NCI-H2029 (cell line): ENCODE measurements at regions not wholly inside any gene's neighbourhood (a gene's known extent, or its start where the extent isn't known, plus 50 kb on each side); places are given as distances from the start of the nearest gene placed in this dataset.

Experiments used
- DNase-seq: peaks from one replicate; lab custom pipeline; 2025; lab: John Stamatoyannopoulos, UW

DNA sequence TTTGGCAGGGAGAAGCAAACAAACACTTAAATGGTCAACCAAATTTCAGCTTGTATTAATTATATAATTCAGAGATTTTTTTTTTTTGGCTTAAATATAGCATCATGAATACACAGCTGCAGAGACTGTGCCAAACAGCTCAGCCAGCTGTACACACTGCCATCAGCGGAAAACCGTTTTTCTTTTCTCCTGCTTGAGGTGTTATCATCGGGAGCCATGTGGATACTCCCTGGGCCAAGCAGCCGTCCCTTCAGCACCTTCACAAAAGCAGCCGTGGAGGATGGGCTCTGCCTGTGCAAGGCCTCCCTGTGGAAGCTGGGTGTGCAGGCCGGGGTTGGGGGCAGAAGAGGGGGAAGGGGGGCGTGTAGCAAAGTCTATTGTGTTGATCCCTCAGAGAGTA is 85.0 kb downstream of the NUF2 start:
- no peak for DNase-seq

DNA sequence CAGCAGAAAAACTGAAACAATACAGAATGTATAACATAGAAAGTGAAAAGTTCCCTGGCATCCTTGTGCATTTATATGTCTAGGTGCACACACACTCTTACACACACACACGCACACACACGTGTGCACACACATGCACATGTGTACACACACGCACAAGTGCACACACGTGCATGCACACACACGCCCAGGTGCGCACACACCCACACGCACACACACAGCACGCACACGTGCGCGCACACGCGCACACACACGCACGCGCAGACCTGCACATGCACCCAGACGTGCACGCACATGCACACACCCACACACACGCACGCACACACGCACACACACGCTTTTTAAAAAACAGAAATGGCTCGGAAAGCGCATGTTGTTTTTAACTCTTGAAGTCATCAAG is 86.5 kb downstream of the NUF2 start:
- no peak for DNase-seq

DNA sequence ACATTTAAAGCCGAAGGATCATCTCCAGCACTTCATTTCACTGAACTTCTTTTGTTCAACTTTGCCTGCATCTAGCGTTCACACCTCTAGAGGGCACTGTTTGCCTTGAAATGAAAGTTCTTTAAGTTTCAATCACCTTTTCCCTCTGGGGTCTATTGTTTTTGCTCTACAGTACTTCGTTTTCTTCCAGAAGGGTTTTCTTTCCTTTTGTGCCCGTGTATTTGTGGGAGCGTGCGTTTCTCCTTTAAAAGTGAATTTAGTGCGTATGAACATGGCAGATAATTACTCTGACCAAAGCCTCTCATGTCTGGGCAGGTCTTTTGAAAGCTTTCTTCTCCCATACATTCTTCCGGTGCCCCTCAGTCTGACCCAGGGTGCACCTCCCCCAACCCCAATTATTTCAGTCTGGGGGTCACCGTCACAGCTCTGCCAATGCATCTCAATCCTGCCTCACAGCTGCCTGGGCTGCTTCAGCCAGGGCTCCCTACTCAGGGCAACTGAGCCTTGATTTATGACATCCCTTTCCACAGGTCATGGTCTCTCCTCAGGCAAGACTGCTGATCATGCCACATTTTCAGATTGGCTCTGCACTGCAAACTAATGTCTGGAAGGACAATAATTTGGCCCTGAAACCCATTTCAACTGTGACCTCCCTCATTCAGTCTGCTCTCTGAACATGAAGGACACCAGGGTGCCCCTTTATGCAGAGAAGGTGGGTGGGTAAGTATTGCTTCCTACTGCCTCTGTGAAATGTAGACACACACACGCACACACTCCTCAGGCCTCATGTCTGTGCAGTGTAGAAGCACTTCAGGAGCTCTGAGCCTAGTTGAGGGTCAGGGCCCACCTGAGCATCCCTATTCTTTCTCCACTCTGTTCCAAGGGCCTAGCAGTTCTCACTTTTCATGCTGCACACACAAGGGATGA is 88.6 kb downstream of the NUF2 start:
- peak; percentile 7 for DNase-seq

DNA sequence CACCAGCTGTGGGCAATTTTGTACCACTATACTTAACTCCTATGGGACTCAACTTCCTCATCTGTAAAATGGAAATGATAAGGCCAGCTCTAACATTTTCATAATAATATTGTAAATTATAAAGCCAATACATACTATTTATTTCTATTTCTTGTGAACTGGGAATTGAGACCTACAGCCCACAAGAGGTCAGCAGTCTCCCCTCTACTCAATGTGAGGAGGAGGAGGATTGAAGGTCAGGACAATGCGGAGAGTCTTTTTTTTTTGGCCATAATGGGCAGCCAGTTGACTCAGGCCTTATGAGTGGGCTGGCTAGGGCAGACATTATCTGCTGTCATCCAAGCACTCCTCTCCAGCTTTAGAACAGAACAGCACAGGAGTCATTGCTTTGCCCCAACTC is 90.5 kb downstream of the NUF2 start:
- DNase-seq = no peak

DNA sequence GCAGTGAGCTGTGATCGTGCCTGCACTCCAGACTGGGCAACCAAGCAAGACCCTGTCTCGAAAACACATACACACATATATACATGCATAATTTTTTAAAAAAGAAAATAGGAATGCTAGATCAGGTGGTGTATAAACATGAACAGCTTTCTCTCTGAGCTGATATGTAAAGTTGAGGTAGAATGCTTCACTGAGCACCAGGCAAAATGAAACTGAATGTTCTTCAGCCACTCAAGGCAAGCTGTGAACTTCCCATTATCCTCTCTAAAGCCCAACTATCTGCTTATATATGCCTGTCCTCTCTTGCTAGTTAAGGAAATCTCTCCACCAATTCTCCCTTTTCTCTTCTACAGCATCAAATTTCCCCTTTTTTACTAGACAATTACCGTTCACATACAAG is 93.0 kb downstream of the NUF2 start:
- no peak for DNase-seq

DNA sequence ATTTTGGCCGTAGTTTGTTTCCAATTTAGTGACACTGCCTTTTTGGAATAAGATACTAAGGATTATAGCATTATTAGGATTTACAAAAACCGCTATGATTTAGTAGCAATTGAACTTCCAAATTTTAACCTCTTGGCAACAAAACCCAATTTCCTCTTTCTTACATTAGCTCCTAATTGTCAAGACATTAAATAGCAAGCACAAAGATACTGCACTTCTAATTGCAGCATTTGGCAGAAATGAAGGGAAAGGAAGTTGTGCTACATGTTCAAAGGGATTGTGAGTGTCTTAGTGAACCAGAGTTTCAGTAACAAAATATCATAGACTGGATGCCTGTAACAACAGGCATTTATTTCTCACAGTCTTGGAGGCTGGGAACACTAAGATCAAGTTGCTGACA is 99.9 kb downstream of the NUF2 start:
- no peak for DNase-seq

DNA sequence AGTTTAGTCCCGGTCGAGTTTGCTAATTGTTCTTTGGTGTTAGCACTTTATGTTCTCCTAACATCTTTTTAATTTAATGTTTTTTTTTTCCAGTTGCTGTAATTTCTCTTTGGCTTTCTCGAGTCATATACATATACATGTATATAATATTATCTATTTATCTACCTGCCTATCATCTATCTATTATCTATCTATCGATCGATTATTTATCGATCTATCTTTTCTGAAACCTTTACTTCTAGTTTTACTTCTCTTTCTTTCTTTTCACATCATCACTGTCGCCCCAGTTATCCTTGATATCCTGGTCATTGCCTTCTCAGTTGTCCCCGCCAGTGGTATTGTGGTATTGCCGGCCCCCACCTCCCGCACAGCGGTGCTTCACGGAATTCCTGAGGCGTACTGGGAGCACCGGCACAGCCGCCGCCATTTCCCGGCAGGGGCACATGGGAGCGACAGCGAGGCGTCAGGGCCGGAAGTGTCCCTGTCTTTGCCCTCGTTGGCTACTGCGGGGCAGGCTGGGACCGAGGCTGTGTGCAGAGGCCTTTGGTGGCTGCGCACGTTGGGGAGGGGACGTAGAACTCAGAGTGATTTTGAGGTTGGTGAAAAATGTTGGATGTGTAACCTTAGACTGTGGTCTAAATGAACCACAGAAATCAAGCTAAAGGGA is 101.1 kb downstream of the NUF2 start:
- no peak for DNase-seq

DNA sequence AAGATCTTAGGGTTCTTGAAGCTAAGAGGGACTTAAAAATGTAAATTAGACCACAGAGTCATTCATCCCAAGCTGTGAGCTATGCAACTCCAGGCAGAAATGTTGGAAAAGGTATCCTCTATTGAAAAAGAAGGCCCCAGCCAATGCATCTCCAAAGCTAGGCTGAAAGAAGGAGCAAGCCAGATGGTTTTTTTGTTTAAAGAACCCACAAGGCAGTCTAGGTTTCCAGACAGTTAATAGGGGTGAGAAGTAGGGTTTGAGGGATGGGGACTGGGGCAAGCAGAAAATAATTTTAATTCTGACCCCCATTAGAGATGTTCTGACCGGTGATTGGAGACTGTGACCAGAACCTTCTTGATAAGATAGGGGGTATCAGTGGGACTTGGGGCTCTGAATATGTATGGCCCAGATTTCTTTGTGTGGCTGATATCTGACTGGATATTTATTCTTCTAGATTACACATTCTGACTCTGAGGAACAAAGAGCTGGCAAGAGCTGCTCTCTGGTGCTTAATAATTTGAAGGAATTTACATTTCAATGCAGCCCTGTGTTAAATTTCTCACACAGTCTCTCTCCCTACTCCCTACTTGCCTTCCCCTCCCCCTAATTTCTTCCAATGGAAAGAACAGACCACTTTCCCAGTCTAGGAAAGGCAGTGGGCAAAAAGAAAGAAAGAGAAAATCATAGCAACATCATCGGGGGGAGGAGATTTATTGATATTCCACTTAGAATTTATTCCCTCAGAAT is 104.9 kb downstream of the NUF2 start:
- DNase-seq = no peak

DNA sequence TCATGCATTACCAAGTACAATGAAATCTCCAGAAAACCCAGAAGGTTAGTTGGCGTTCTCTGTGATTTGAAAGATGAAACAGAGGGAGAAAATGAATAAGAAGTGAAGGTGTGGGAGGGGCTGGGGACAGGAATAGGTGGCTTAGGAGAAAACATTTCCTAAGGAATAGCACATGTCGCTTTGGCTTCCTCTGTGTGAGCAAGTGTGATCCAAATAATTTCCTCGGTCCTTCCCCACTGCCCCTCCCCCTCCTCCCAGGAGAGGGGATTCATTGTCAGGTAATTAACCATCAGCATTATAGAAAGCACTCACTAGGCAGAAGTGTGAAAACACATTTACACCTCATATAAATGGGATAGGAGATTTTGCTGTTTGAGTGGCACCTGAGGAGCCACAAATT is 105.5 kb downstream of the NUF2 start:
- no peak for DNase-seq

DNA sequence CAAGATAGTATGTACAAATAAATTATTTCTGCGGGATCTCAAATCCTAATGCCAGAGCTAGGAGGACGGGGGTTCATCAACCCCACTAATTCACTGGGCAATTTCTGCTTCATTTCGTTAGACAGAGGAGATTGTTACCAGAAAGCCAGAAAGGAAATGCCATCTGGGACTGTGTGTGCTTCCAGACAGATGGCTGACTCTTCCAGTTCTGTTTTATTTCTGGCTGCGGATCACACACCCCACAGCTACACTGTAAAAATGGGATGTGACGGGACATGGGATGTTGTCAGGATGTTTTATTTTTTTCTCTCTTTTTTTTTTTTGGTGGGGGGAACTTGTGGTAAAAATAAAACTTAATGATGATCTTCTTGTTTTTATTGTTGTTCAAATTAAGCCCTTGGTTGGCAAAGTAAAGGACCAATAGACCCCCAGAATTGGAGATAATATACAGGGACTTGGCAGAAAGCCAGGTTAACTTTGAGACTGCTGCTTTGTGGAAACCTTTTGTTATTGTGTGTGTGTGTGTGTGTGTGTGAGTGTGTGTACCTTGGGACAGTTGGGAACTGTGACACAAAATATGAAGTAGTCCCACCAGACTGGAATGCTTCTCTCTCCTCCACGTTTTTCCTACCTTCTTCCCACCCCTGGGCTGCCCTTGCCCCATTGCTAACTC is 114.5 kb downstream of the NUF2 start:
- DNase-seq = no peak

DNA sequence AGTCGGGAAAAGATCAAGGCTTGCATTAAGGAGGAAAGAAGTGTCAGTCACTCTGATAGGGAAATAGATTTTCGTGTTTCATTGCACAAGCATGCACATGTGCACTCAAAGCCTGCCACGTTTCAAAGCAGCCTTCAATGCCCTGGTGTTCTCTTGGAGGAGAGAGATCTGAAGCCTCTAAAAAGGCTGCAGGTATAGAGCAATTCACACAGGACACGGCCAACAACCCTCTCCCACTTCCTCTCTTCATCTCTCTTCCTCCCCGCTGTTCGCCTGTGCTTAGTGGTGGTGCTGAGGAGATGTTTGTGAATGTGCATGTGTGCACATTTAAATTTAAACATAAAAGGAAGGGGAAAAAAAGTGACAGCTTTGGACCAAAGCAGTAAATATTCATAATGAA is 117.7 kb downstream of the NUF2 start:
- DNase-seq = no peak

DNA sequence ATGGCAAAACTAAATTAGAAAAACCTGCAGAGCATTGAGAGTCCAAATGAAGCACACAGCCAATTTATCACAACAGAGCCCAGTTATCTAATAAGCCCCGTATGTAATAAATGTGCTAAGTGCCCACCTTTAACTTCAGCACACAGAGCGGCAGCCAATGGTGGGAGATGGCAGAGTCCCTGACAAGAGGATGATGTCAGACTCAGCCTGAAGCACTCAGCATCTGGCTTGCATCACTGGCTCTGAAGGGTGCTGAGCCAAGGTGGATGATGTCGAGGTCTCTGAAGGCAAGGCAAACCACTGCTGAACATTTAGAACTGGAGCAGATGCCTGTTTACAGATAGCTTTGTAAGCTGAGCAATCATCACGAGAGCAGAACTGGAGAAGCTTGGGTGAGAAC is 118.3 kb downstream of the NUF2 start:
- DNase-seq = no peak

DNA sequence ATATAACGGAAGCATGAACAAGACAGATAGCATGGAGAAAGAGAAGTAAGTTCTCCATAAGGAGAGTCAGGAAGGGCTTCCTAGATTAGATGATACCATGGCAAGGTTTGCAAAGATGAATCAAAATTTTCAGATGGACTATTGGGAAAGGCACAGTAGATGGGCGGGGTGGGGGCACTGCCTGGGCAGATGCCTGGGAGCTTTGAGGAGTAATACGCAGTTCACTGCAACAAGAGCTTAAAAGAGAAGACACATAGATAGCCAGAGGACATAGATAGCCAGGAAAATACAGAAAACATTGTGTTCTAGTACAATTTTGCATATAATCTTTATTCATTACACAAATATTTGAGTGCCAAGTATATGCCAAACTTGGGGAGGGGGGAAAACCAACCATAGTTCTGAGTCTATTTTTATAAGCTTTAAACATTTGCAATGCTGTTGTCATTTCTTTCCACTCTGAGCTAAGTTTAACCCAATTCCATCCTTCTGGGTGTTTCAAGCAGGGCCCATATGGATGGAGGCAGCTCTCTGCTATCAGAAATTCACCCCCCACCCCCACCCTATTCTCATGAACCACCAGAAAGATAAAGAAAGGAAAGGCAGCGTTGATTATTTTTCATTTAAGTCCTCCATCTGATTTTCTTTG is 120.6 kb downstream of the NUF2 start:
- DNase-seq = no peak

DNA sequence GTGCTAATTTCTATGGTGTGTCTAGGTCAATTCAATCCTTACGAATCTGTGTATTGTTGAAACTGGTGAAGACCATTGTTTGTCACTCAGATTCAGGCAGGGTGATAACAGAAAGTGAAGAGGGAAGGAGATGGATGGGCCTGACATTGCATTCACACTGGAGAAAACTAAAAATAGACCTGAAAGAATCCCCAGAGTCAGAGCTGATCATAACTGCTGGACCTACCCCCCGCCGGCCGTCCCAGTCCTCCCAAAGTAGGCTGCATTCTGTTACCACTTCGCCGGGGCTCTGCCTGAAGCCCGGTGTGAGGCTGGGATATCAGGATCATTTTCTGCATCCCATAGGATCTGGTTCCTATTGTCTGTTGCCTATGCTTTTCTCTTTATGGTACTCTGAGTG is 121.1 kb downstream of the NUF2 start:
- no peak for DNase-seq

DNA sequence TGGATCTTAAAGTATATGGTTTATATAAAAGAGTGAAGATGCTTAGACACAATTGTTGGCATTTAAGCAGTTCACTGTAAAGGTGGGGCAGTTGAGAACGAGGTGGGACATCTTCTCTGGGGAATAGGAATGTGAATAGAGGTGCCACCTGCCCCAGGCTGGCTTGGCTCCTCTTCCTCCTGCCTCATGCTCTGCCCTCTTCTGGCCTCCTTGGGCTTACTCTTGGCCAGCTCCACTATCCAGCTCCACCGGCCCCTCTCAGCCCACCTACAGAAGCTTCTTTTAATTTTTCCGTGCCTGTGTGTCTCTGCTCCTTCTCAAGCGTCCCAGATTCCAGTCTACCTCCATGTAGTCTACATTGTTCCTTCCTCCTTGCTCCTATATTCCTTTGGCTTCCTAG is 122.1 kb downstream of the NUF2 start:
- DNase-seq = no peak

DNA sequence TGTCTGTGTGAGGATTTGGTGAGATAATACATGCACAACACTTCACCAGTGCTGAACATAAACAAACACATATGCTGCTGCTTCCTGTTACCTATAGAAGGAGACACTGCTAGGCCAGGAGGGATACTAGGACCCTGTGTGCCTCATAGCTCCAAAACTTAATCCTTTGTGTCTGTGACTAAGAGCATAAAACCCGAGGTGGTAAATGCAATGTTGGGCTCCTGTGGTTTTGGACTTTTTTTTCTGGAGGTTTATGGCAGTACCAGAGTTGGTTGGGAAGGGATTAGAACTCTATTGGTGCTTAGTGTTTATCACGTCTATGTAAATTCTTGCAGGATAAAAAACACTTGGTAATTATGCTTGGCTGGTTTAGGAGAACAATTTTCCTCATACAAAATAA is 122.9 kb downstream of the NUF2 start:
- DNase-seq = no peak

DNA sequence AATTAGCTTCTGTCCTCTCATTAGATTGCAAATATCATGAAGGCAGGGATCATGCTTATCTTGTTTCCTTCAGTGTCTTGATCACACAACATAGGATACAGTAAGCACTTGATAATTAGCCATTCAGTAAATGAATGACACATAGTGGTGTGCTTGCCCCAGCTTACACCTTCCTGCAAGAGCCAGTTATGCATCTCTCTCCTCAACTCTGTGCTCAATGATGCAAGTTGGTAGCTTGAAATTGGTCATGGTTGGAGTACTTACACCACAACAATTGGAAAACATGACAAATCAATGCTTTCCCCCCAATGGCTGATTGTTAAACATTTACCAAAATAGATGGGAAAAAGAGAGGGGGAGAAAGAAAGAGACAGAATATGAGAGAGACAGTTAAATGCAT is 129.2 kb downstream of the NUF2 start:
- DNase-seq = no peak

DNA sequence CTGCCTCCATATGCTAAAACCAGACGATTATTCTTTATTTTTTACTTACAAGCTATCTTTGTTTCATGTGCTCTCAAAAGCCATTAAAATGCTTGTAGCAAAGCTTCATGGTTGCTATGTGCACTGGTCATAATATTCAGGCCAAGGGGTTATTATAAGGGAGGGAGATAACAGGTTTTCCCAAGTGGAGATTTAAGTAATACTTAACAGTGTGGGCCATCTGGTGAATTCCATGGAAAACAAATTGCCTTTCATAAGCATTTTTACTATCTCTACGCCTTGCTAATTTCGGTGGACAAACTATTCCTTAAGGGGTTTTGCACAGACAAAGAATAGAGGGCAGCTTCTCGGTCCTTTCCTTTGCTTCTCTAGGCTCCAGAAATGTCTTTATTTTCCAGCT is 137.8 kb downstream of the NUF2 start:
- DNase-seq = no peak

DNA sequence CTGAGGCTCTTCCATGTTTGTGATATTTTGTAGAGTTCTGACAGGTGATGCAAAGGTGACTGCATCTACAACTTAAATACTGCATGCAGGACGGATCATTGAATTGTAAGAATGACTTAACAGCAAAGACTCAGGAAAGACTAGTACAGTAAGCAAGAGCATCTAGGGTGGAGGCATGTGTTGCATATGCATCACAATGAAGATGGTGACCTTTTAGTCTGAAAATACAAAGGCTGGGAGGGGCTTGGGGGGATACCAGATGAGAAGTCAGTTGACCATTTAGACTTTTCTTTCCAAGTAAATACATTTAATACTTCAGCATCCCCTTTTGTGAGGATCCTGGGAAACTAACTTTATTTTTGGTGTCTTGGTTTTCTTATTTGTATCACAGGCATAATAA is 145.5 kb downstream of the NUF2 start:
- DNase-seq = no peak

DNA sequence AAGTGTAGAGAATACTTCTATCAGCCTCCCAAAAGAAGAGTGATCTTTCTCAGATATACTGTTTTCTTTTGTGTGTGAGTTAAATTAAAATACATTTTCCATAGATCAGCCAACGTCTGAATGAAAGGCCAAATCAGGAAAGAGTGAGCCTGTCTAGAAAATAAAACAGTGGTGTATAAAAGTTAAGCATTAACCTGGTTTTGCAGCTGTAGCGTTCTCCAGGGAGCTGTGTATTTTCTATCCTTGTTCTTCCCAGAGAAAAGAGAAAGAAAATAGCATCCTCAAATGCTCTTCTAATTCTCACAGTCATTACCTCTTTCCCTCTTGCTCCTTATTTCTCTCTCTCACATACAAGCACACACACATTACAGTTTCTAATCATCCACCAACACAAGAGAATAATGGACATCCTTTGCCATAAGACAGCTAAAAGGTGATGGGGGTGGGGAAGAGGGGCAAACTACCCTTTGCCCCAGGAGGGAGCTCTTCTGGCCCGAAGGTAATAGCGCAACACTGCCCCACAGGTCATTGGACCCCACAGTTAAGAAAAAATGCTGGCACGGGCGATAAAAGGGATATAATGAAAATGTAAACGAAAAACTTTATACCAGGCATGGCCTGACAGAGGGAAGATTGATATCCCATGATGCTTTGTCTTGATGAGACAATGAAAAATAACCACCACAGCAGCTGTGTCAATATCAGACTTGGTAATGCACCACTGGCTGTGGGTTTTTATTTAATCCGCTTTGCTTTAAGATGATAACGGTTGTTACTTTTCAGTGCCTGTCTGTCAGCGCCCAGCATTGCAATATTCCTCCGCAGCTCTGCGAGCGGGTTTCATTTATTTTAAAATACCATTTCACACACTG is 150.3 kb downstream of the NUF2 start:
- DNase-seq = peak; percentile 62
